ENCODE measurements at regions not wholly inside any gene's neighbourhood (a gene's known extent, or its start where the extent isn't known, plus 50 kb on each side); places are given as distances from the start of the nearest gene placed in this dataset.

GRCh38 chr3:28617821-28618220, 269.2 kb upstream of the AZI2 start:
- no peak for TF ChIP-seq SIN3A (IDR thresholded peaks at IDR 0.05; ENCODE audit: borderline replicate concordance, insufficient read depth, low read depth, low read length)
- no peak for TF ChIP-seq CTCF (IDR thresholded peaks at IDR 0.05)
- TF ChIP-seq POLR2AphosphoS5 (IDR thresholded peaks at IDR 0.05; ENCODE audit: low read depth, low read length), result no peak
- TF ChIP-seq REST (IDR thresholded peaks at IDR 0.05; ENCODE audit: insufficient read depth in 1 of 2, low read depth in 2 of 2, low read length in 1 of 2), result no peak
- TF ChIP-seq TCF7L2 (IDR thresholded peaks at IDR 0.05; ENCODE audit: low read depth, low read length), result no peak
